ENCODE measurements at regions not wholly inside any gene's neighbourhood (a gene's known extent, or its start where the extent isn't known, plus 50 kb on each side); places are given as distances from the start of the nearest gene placed in this dataset.

DNA sequence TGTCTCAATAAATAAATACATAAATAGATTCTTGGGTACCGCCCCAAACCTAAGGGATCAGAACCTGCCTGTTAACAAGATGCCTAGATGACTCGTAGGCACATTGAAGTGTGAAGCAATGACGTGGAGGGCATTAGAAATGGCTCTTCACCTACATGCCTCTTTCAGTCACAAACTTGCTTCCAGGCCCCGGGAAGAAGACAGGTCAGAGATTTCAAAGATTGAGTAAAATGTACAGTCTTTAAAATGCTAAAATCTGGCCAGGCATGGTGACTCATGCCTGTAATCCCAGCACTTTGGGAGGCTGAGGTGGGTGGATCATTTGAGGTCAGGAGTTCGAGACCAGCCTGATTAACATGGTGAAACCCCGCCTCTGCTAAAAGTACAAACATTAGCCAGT is 480.8 kb upstream of the JARID2 start:
- H3K4me3 ChIP-seq = no peak overlapping the region
- no peaks in the 10 kb centered on the region for H3K27me3 ChIP-seq (ENCODE audit: control insufficient read depth in 3 of 3, insufficient read depth in 3 of 3, low read length in 2 of 3)
- H3K9me3 ChIP-seq (ENCODE audit: control insufficient read depth in 4 of 4, insufficient read depth in 3 of 4, low read length in 3 of 4) = no peaks in the 10 kb centered on the region
- WGBS, 2 donors = 89 to 96% methylated on average over 6 of the region's 6 CpGs
- TF ChIP-seq, protein P1, sequence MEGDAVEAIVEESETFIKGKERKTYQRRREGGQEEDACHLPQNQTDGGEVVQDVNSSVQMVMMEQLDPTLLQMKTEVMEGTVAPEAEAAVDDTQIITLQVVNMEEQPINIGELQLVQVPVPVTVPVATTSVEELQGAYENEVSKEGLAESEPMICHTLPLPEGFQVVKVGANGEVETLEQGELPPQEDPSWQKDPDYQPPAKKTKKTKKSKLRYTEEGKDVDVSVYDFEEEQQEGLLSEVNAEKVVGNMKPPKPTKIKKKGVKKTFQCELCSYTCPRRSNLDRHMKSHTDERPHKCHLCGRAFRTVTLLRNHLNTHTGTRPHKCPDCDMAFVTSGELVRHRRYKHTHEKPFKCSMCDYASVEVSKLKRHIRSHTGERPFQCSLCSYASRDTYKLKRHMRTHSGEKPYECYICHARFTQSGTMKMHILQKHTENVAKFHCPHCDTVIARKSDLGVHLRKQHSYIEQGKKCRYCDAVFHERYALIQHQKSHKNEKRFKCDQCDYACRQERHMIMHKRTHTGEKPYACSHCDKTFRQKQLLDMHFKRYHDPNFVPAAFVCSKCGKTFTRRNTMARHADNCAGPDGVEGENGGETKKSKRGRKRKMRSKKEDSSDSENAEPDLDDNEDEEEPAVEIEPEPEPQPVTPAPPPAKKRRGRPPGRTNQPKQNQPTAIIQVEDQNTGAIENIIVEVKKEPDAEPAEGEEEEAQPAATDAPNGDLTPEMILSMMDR (IDR thresholded peaks at IDR 0.05; ENCODE audit: control extremely low read depth, extremely low read depth) = no peak
- DNase-seq = no peak
- no peaks in the 10 kb centered on the region for H3K36me3 ChIP-seq (ENCODE audit: control insufficient read depth in 4 of 4, insufficient read depth in 4 of 4, low read length in 4 of 4)
- H3K4me1 ChIP-seq (ENCODE audit: control insufficient read depth in 5 of 5, insufficient read depth in 5 of 5, low read length in 5 of 5) = peaks cover 0 to 10% (median 2%) of the 10 kb centered on the region in 5 donors
- no peak overlapping the region for H3K27ac ChIP-seq (ENCODE audit: low read depth in 1 of 2, low read length in 1 of 2)
- H3K9ac ChIP-seq (ENCODE audit: insufficient read depth in 1 of 2, low read length in 2 of 2) = no peak overlapping the region
- no peak for ATAC-seq (ENCODE audit: insufficient read depth, low FRiP score)

DNA sequence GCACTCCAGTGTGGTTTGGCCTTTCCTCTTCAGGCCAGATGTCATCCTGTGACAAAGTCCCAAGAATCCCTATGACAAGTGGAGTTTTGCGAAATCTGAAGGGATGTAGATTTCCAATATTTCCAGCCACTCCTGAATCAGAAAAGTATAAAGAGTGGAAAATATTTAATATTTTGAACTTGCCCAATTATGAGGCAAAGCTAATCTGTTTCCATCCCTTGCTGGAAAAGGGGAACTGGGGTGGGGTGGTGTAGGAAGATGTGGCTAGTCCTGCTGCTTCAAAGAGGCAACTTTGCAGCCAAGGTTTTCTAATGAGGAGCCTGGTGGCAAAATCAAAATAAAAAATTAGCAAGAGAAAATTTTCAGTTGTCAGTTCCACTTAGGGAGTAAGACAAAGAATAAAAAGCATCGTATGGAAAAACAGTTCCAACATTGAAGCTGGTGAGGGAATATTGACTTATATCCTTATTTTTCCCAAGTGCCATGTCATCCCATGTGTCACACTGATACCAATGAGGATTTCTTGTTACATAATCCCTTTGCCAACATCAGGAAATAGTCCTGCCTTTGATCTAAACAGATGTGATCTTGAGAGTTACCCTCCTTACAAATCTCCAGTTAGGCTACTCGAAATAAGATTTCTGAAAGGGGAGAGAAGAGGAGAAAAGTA is 480.0 kb upstream of the JARID2 start:
- Histone ChIP-seq H3K27me3 (ENCODE audit: control insufficient read depth in 3 of 3, insufficient read depth in 3 of 3, low read length in 2 of 3) (no peaks in the 10 kb centered on the region), H3K4me3 (no peak overlapping the region), H3K27ac (ENCODE audit: low read depth in 1 of 2, low read length in 1 of 2) (no peak overlapping the region), H3K9ac (ENCODE audit: insufficient read depth in 1 of 2, low read length in 2 of 2) (no peak overlapping the region), H3K36me3 (ENCODE audit: control insufficient read depth in 4 of 4, insufficient read depth in 4 of 4, low read length in 4 of 4) (no peaks in the 10 kb centered on the region), H3K4me1 (ENCODE audit: control insufficient read depth in 5 of 5, insufficient read depth in 5 of 5, low read length in 5 of 5) (peaks cover 0 to 10% (median 7%) of the 10 kb centered on the region in 5 donors), H3K9me3 (ENCODE audit: control insufficient read depth in 4 of 4, insufficient read depth in 3 of 4, low read length in 3 of 4) (no peaks in the 10 kb centered on the region)
- TF ChIP-seq, protein P1 (IDR thresholded peaks at IDR 0.05; ENCODE audit: control extremely low read depth, extremely low read depth) = no peak
- ATAC-seq (ENCODE audit: insufficient read depth, low FRiP score) = no peak
- WGBS, 2 donors = 58 to 78% methylated on average over 3 of the region's 3 CpGs
- DNase-seq = no peak

DNA sequence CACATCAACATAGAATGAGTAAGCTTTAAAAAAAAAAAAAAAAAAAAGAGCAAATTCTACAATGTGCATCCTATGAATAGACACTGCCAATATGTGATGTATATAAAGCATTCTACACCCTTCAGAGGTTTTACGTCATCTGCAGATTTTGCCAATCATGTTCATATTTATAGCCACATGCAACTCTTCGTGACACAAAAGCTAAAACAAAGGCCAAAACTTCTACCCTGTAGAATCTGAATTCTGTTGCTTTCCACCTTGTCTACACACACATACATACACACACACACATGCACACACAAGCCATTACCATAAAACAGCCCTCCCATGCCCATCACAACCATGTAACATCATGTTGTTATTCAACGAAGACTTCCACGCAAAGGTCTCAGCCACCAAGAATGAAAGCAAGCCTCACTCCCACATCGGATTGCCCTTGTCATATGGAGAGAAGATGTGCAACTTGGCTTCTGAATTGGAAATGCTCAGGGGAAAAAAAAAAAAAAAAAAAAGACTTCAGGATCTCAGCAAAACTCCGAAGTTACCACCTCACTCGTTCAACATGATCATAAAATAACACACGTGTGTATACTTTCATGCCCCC is 479.4 kb upstream of the JARID2 start:
- Histone ChIP-seq H3K9ac (ENCODE audit: insufficient read depth in 1 of 2, low read length in 2 of 2) (no peak overlapping the region), H3K4me3 (no peak overlapping the region), H3K36me3 (ENCODE audit: control insufficient read depth in 4 of 4, insufficient read depth in 4 of 4, low read length in 4 of 4) (no peaks in the 10 kb centered on the region), H3K27me3 (ENCODE audit: control insufficient read depth in 3 of 3, insufficient read depth in 3 of 3, low read length in 2 of 3) (no peaks in the 10 kb centered on the region), H3K27ac (ENCODE audit: low read depth in 1 of 2, low read length in 1 of 2) (no peak overlapping the region), H3K9me3 (ENCODE audit: control insufficient read depth in 4 of 4, insufficient read depth in 3 of 4, low read length in 3 of 4) (no peaks in the 10 kb centered on the region), H3K4me1 (ENCODE audit: control insufficient read depth in 5 of 5, insufficient read depth in 5 of 5, low read length in 5 of 5) (peaks cover 0 to 13% (median 7%) of the 10 kb centered on the region in 5 donors)
- ATAC-seq (ENCODE audit: insufficient read depth, low FRiP score) (no peak), DNase-seq (no peak)
- WGBS, 2 donors = 94% methylated on average over 8 of the region's 8 CpGs
- TF ChIP-seq, protein P1 (IDR thresholded peaks at IDR 0.05; ENCODE audit: control extremely low read depth, extremely low read depth) = no peak
